Ramos (cell line): ENCODE measurements at regions not wholly inside any gene's neighbourhood (a gene's known extent, or its start where the extent isn't known, plus 50 kb on each side); places are given as distances from the start of the nearest gene placed in this dataset.

Experiments
- in situ Hi-C: fragments of 300-500 bp; cut with MboI; formaldehyde crosslinking; loops from one replicate; pipeline ENCODE4 v1.14.3; 2022; ENCODE audit warnings: low sequenced_read_pairs; ENCODE audit not compliant: unreplicated experiment

GRCh38 chr20:39605908-39606307 lies 643.8 kb downstream of the DHX35 start:
- in situ Hi-C loops, result no loop called here

GRCh38 chr20:39605361-39605760 lies 643.2 kb downstream of the DHX35 start:
- in situ Hi-C loops, result no loop called here

GRCh38 chr20:39603219-39603618 lies 641.1 kb downstream of the DHX35 start:
- in situ Hi-C loops, result no loop called here

GRCh38 chr20:39602649-39603048 lies 640.5 kb downstream of the DHX35 start:
- in situ Hi-C loops, result no loop called here

- in situ Hi-C loops, result no loop called here
Observed at GRCh38 chr20:39600871-39601270, 638.7 kb downstream of the DHX35 start.

GRCh38 chr20:39600156-39600555 lies 638.0 kb downstream of the DHX35 start:
- in situ Hi-C loops, result no loop called here

- in situ Hi-C loops, result no loop called here
Observed at GRCh38 chr20:39596554-39596953, 634.4 kb downstream of the DHX35 start.

GRCh38 chr20:39592371-39592770 lies 630.2 kb downstream of the DHX35 start:
- in situ Hi-C loops, result no loop called here

- in situ Hi-C loops, result no loop called here
Observed at GRCh38 chr20:39588148-39588757, 626.1 kb downstream of the DHX35 start.

GRCh38 chr20:39581034-39581433 lies 618.9 kb downstream of the DHX35 start:
- in situ Hi-C loops, result no loop called here

GRCh38 chr20:39576771-39577170 lies 614.6 kb downstream of the DHX35 start:
- in situ Hi-C loops, result no loop called here

GRCh38 chr20:39574061-39574460 lies 611.9 kb downstream of the DHX35 start:
- in situ Hi-C loops, result no loop called here

- in situ Hi-C loops, result no loop called here
Observed at GRCh38 chr20:39571171-39571570, 609.0 kb downstream of the DHX35 start.

- in situ Hi-C loops, result no loop called here
Observed at GRCh38 chr20:39568109-39568508, 606.0 kb downstream of the DHX35 start.

GRCh38 chr20:39563349-39563748 lies 601.2 kb downstream of the DHX35 start:
- in situ Hi-C loops, result no loop called here

- in situ Hi-C loops, result no loop called here
Observed at GRCh38 chr20:39554341-39554740, 592.2 kb downstream of the DHX35 start.

- in situ Hi-C loops, result no loop called here
Observed at GRCh38 chr20:39553120-39553519, 591.0 kb downstream of the DHX35 start.

- in situ Hi-C loops, result no loop called here
Observed at GRCh38 chr20:39549733-39550132, 587.6 kb downstream of the DHX35 start.

- in situ Hi-C loops, result no loop called here
Observed at GRCh38 chr20:39547546-39548408, 585.6 kb downstream of the DHX35 start.

- in situ Hi-C loops, result no loop called here
Observed at GRCh38 chr20:39541136-39541803, 579.1 kb downstream of the DHX35 start.

- in situ Hi-C loops, result no loop called here
Observed at GRCh38 chr20:39538317-39538716, 576.2 kb downstream of the DHX35 start.
